Right atrium auricular region (tissue), 2 donors: ENCODE measurements at regions not wholly inside any gene's neighbourhood (a gene's known extent, or its start where the extent isn't known, plus 50 kb on each side); places are given as distances from the start of the nearest gene placed in this dataset.

Experiments
- DNase-seq: peaks from one replicate; pipeline ENCODE4 v3.0.0-alpha.2; 2019; ENCODE audit warnings: low spot score
- H3K27ac ChIP-seq, 2 donors: fragments of 200-600 bp; sonication (generic); 1 replicate in 1 of 2; 2 replicates in 1 of 2; pipeline ENCODE4 v1.5.1; 2016 to 2019
- H3K27me3 ChIP-seq, 2 donors: fragments of 200-600 bp; sonication (generic); one replicate each; pipeline versions ENCODE4 v1.5.1 to v1.6.0; 2017 to 2019
- H3K36me3 ChIP-seq: fragments of 200-600 bp; sonication (generic); one replicate; pipeline ENCODE4 v1.5.1; 2016
- H3K4me1 ChIP-seq, 2 donors: fragments of 200-600 bp; sonication (generic); one replicate each; pipeline versions ENCODE4 v1.5.1 to v1.6.0; 2017 to 2019
- H3K4me3 ChIP-seq, 2 donors: fragments of 200-600 bp; sonication (generic); 1 replicate in 1 of 2; 2 replicates in 1 of 2; pipeline ENCODE4 v1.5.1; 2017 to 2019; ENCODE audit warnings: mild to moderate bottlenecking in 1 of 2, moderate library complexity in 1 of 2
- H3K9me3 ChIP-seq, 2 donors: fragments of 200-600 bp; sonication (generic); one replicate each; pipeline ENCODE4 v1.5.1; 2019
- TF ChIP-seq, protein P1 (sequence below), 2 donors: fragments of 200-600 bp; sonication (generic); IDR thresholded peaks; one replicate each; pipeline ENCODE4 v1.5.1; 2019; ENCODE audit warnings: antibody characterized with exemption in 2 of 2

DNA sequence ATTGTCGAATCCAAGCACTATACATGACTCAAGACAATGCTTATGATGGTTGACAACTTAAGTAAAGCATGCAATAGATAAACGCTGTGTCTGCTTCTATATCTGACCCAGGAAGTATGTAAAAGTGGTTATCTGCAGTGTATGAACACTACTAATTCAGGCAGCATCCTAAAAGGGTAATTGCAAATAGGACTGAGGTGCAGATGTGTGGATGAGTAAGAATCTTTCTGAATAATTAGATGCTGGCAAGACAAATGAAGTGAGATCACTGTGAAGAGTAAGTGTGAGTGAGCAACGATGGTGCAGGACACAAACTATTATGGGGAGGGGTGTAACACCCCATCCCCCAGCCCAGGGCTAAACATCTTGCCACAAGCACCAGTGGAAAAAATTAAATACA is 195.7 kb upstream of the CHRNA7 start:
- Histone ChIP-seq H3K27ac (peak overlapping the region in 1 of 2 donors; percentile 13), H3K4me1 (no peaks in the 10 kb centered on the region), H3K4me3 (no peak overlapping the region), H3K9me3 (no peaks in the 10 kb centered on the region), H3K27me3 (no peaks in the 10 kb centered on the region), H3K36me3 (no peaks in the 10 kb centered on the region)
- TF ChIP-seq, protein P1, sequence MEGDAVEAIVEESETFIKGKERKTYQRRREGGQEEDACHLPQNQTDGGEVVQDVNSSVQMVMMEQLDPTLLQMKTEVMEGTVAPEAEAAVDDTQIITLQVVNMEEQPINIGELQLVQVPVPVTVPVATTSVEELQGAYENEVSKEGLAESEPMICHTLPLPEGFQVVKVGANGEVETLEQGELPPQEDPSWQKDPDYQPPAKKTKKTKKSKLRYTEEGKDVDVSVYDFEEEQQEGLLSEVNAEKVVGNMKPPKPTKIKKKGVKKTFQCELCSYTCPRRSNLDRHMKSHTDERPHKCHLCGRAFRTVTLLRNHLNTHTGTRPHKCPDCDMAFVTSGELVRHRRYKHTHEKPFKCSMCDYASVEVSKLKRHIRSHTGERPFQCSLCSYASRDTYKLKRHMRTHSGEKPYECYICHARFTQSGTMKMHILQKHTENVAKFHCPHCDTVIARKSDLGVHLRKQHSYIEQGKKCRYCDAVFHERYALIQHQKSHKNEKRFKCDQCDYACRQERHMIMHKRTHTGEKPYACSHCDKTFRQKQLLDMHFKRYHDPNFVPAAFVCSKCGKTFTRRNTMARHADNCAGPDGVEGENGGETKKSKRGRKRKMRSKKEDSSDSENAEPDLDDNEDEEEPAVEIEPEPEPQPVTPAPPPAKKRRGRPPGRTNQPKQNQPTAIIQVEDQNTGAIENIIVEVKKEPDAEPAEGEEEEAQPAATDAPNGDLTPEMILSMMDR (IDR thresholded peaks at IDR 0.05), result no peak
- no peak for DNase-seq

GRCh38 chr15:31839388-31839787 is 190.9 kb upstream of the CHRNA7 start:
- no peak overlapping the region for H3K27ac ChIP-seq
- H3K36me3 ChIP-seq, result no peaks in the 10 kb centered on the region
- no peak overlapping the region for H3K4me3 ChIP-seq
- H3K4me1 ChIP-seq, result peaks cover 0 to 17% of the 10 kb centered on the region in 2 donors
- no peaks in the 10 kb centered on the region for H3K27me3 ChIP-seq
- TF ChIP-seq, protein P1 (IDR thresholded peaks at IDR 0.05), result no peak
- DNase-seq, result no peak
- H3K9me3 ChIP-seq, result no peaks in the 10 kb centered on the region

DNA sequence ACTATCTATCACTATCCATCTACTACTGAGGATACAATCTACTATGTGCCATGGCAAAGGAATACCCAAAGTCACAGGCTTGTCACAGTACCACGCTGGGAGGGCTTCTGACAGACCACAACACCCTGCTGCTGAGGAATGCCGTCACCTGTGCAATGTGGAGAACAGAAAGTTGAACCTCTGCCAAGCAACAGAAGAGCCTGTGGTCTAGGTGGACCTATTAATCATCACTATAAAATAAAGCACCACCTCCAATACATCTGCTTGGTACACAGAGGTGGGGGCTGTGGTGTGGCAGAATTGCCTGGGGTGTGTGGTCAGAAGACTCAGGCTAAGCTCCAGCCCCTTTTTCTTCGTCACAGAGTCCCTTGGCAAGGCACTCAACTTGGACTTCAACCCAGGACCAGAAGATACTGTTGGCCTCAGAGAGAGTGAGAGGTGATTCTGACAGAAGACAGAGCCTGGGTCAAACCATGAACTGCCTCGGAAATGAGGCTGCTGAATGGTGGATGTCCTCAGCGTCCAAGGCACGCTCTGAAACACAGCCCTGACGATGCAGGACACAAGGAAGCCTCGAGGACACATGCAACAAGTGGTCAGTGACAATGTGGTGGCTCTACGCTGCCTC is 189.4 kb upstream of the CHRNA7 start:
- peaks cover 0 to 17% of the 10 kb centered on the region in 2 donors for H3K4me1 ChIP-seq
- TF ChIP-seq, protein P1 (IDR thresholded peaks at IDR 0.05), result no peak
- no peaks in the 10 kb centered on the region for H3K9me3 ChIP-seq
- peak; percentile 60 for DNase-seq
- peak overlapping the region; percentile 69 to 87 for H3K27ac ChIP-seq
- no peaks in the 10 kb centered on the region for H3K36me3 ChIP-seq
- H3K27me3 ChIP-seq, result no peaks in the 10 kb centered on the region
- H3K4me3 ChIP-seq, result peak overlapping the region in 1 of 2 donors; percentile 7

- H3K27ac ChIP-seq, result peak overlapping the region; percentile 24 to 87
- TF ChIP-seq, protein P1 (IDR thresholded peaks at IDR 0.05), result no peak
- H3K9me3 ChIP-seq, result no peaks in the 10 kb centered on the region
- H3K27me3 ChIP-seq, result no peaks in the 10 kb centered on the region
- H3K4me1 ChIP-seq, result peaks cover 0 to 17% of the 10 kb centered on the region in 2 donors
- no peaks in the 10 kb centered on the region for H3K36me3 ChIP-seq
- no peak for DNase-seq
- H3K4me3 ChIP-seq, result no peak overlapping the region
These were observed 187.7 kb upstream of the CHRNA7 start for GRCh38 chr15:31842532-31843195.

DNA sequence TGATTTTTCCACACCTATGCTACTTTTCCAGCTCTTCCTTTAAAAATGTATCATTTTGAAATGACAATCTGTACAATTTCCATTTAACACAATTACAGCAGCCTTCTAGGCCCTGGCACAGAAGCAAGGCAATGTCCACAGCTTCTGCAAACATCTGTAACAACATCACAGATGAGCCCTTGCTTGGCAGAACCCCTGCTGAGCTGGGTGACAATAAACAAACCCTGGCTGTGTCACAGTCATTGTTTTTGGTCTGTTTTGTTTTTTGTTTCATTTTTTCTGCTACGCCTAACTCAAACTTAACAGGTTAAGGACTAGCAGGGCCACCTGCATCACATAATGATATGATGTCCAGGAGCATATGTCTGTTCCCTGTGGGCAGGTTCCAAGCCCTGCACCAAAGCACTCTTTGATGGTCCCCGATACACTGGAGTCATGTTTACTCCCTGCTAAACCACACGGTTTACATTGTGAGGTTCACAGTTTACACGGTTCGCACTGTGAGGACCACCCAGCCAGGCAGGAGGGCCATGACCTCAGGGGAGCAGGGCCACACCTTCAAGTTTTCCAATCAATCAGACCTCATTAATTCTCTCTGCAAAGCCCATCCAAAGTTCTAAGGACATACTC is 186.8 kb upstream of the CHRNA7 start:
- Histone ChIP-seq H3K27me3 (no peaks in the 10 kb centered on the region), H3K4me1 (peaks cover 0 to 17% of the 10 kb centered on the region in 2 donors), H3K27ac (no peak overlapping the region), H3K36me3 (no peaks in the 10 kb centered on the region), H3K4me3 (no peak overlapping the region), H3K9me3 (no peaks in the 10 kb centered on the region)
- DNase-seq, result no peak
- TF ChIP-seq, protein P1 (IDR thresholded peaks at IDR 0.05), result no peak
